GM12891 (cell line): ENCODE measurements at regions not wholly inside any gene's neighbourhood (a gene's known extent, or its start where the extent isn't known, plus 50 kb on each side); places are given as distances from the start of the nearest gene placed in this dataset.

ENCODE experiments used
- POLR2A ChIP-seq: IDR thresholded peaks from 2 replicates; pipeline ENCODE4 v1.6.1; 2011; ENCODE audit warnings: low read depth, low read length, control low read depth
- POLR2AphosphoS5 ChIP-seq: IDR thresholded peaks from 2 replicates; pipeline ENCODE4 v1.6.1; 2011; ENCODE audit warnings: low read depth, low read length, control low read depth
- SPI1 ChIP-seq: IDR thresholded peaks from 2 replicates; pipeline ENCODE4 v1.6.1; 2011; ENCODE audit warnings: low read depth, low read length, control low read depth
- TAF1 ChIP-seq: IDR thresholded peaks from 2 replicates; pipeline ENCODE4 v1.6.1; 2011; ENCODE audit warnings: low read depth, low read length, control low read depth

- TF ChIP-seq POLR2AphosphoS5 (no peak), POLR2A (no peak), SPI1 (no peak), TAF1 (no peak)
Observed at GRCh38 chr12:127108360-127109215, 1158.4 kb upstream of the TMEM132C start.
